Parathyroid adenoma (tissue), 2 donors: ENCODE measurements at regions not wholly inside any gene's neighbourhood (a gene's known extent, or its start where the extent isn't known, plus 50 kb on each side); places are given as distances from the start of the nearest gene placed in this dataset.

Source experiments
- H2AFZ ChIP-seq: fragments of 300-600 bp; sonication (generic); one replicate; pipeline ENCODE4 v1.7.0; 2017; ENCODE audit warnings: antibody characterized with exemption, mild to moderate bottlenecking
- H3K27ac ChIP-seq: fragments of 300-600 bp; sonication (generic); one replicate; pipeline ENCODE4 v1.7.0; 2017
- H3K27me3 ChIP-seq: fragments of 300-600 bp; sonication (generic); one replicate; pipeline ENCODE4 v1.7.0; 2017; ENCODE audit warnings: low read length; ENCODE audit not compliant: control insufficient read depth, insufficient read depth
- H3K36me3 ChIP-seq: fragments of 300-600 bp; sonication (generic); one replicate; pipeline ENCODE4 v1.7.0; 2017; ENCODE audit warnings: low read length; ENCODE audit not compliant: control insufficient read depth, insufficient read depth
- H3K4me1 ChIP-seq: fragments of 300-600 bp; sonication (generic); one replicate; pipeline ENCODE4 v1.7.0; 2017; ENCODE audit warnings: control low read depth
- H3K4me2 ChIP-seq: fragments of 300-600 bp; sonication (generic); one replicate; pipeline ENCODE4 v1.7.0; 2017; ENCODE audit warnings: low read length
- H3K4me3 ChIP-seq: fragments of 300-600 bp; sonication (generic); one replicate; pipeline ENCODE4 v1.7.0; 2017; ENCODE audit warnings: low read depth, low read length
- H3K79me2 ChIP-seq: fragments of 300-600 bp; sonication (generic); one replicate; pipeline ENCODE4 v1.7.0; 2017; ENCODE audit warnings: control low read depth
- H3K9ac ChIP-seq: fragments of 300-600 bp; sonication (generic); one replicate; pipeline ENCODE4 v1.7.0; 2017; ENCODE audit warnings: mild to moderate bottlenecking
- H3K9me3 ChIP-seq: fragments of 300-600 bp; sonication (generic); one replicate; pipeline ENCODE4 v1.7.0; 2017; ENCODE audit warnings: low read length; ENCODE audit not compliant: control insufficient read depth
- TF ChIP-seq, protein P1 (sequence below): fragments of 300-600 bp; sonication (generic); IDR thresholded peaks from one replicate; pipeline ENCODE4 v1.7.0; 2017; ENCODE audit warnings: antibody characterized with exemption, mild to moderate bottlenecking
- donor health status: primary hyperparathyroidism.

DNA sequence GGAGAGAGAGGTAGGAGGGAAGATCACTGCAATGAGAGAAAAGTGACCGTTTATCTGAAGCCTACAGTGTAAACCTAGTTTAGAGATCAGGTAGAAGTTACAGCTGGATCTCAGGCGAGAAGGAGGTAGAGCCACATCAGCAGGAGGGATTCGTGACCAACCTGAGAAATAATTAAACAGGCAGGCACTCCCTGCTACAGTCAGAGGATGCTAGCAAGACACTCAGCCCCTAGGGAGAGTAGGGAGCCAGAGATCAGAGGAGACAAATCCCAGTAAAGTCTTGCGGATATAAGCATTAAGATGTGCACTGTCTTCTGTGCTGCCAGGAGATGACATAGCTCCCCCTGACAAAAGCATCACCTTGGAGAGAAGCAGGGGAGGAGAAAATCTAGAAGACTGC, 629.1 kb upstream of the SLC39A10 start:
- TF ChIP-seq, protein P1, sequence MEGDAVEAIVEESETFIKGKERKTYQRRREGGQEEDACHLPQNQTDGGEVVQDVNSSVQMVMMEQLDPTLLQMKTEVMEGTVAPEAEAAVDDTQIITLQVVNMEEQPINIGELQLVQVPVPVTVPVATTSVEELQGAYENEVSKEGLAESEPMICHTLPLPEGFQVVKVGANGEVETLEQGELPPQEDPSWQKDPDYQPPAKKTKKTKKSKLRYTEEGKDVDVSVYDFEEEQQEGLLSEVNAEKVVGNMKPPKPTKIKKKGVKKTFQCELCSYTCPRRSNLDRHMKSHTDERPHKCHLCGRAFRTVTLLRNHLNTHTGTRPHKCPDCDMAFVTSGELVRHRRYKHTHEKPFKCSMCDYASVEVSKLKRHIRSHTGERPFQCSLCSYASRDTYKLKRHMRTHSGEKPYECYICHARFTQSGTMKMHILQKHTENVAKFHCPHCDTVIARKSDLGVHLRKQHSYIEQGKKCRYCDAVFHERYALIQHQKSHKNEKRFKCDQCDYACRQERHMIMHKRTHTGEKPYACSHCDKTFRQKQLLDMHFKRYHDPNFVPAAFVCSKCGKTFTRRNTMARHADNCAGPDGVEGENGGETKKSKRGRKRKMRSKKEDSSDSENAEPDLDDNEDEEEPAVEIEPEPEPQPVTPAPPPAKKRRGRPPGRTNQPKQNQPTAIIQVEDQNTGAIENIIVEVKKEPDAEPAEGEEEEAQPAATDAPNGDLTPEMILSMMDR = no peak
- Histone ChIP-seq H3K4me1 (no peaks in the 10 kb centered on the region), H3K36me3 (no peaks in the 10 kb centered on the region), H3K9ac (no peak overlapping the region), H2AFZ (no peak overlapping the region), H3K79me2 (no peaks in the 10 kb centered on the region), H3K27me3 (no peaks in the 10 kb centered on the region), H3K9me3 (no peaks in the 10 kb centered on the region), H3K27ac (no peak overlapping the region), H3K4me2 (no peak overlapping the region), H3K4me3 (no peak overlapping the region)

DNA sequence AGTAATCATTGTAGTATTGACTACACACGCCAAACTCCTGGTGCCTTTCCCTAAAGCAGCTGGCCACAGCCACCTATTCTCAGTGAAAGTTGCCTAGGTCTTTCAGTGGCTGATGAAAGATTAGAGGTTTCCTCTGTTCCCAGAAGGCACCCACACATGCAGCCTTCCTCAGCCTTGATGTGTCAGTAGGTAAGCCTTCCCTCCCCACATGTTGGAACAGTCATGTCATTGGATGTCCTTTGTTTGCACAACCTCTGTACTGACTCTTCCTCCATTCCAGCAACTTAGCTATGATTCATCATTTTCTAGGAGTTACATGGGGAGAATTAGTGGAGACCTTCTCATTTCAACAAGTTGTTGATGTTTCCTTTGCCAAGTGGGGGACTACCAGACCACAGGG, 630.8 kb upstream of the SLC39A10 start:
- Histone ChIP-seq H3K79me2 (no peaks in the 10 kb centered on the region), H3K4me3 (no peak overlapping the region), H2AFZ (no peak overlapping the region), H3K4me1 (no peaks in the 10 kb centered on the region), H3K27ac (no peak overlapping the region), H3K27me3 (no peaks in the 10 kb centered on the region), H3K9ac (no peak overlapping the region), H3K36me3 (no peaks in the 10 kb centered on the region), H3K9me3 (no peaks in the 10 kb centered on the region), H3K4me2 (no peak overlapping the region)
- TF ChIP-seq, protein P1 = no peak

DNA sequence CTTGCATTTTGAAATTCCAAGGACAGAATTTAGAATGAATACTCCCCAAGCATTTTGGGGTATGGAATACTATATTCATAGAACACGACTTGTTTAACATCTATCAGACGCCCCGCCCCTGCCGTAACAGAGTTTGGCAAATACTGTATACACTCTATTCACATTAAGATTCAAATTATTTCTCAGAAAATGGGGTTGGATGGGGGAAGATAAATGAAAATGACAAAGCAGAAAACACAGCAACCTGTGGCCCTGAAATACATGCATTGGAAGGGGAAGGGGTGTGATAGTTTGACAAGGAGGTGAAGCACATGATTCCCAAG, 634.6 kb upstream of the SLC39A10 start:
- Histone ChIP-seq H3K27me3 (no peaks in the 10 kb centered on the region), H3K9me3 (no peaks in the 10 kb centered on the region), H3K79me2 (no peaks in the 10 kb centered on the region), H3K9ac (no peak overlapping the region), H2AFZ (no peak overlapping the region), H3K36me3 (no peaks in the 10 kb centered on the region), H3K4me3 (no peak overlapping the region), H3K4me2 (no peak overlapping the region), H3K27ac (no peak overlapping the region), H3K4me1 (no peaks in the 10 kb centered on the region)
- TF ChIP-seq, protein P1 = no peak

- Histone ChIP-seq H3K4me1 (no peaks in the 10 kb centered on the region), H3K36me3 (no peaks in the 10 kb centered on the region), H3K4me2 (no peak overlapping the region), H3K27ac (no peak overlapping the region), H3K9ac (no peak overlapping the region), H2AFZ (no peak overlapping the region), H3K4me3 (no peak overlapping the region), H3K79me2 (no peaks in the 10 kb centered on the region), H3K9me3 (no peaks in the 10 kb centered on the region), H3K27me3 (no peaks in the 10 kb centered on the region)
- TF ChIP-seq, protein P1 = no peak
These were observed 635.1 kb upstream of the SLC39A10 start for GRCh38 chr2:195021711-195022507.

DNA sequence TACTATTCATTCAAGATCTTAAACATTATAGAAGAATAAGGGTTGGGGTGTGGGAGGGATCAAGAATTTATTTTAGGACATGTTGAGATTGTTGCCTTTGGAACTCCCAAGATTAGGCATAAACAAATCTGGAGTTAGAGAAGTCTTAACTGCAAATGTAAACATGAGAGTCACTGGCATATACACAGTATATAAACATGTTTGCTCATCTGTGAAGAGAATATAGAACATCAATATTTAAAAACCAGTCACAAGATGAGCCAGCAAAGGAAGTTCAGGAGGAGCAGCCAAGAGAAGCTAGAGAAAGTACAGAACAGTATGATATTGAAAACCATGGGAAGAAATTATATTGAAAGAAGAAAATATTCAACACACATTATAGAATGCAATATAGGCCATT, 638.6 kb upstream of the SLC39A10 start:
- TF ChIP-seq, protein P1 = no peak
- H2AFZ ChIP-seq = no peak overlapping the region
- H3K4me2 ChIP-seq = no peak overlapping the region
- H3K4me1 ChIP-seq = no peaks in the 10 kb centered on the region
- no peak overlapping the region for H3K9ac ChIP-seq
- H3K27ac ChIP-seq = no peak overlapping the region
- no peaks in the 10 kb centered on the region for H3K9me3 ChIP-seq
- H3K27me3 ChIP-seq = no peaks in the 10 kb centered on the region
- H3K36me3 ChIP-seq = no peaks in the 10 kb centered on the region
- no peaks in the 10 kb centered on the region for H3K79me2 ChIP-seq
- no peak overlapping the region for H3K4me3 ChIP-seq
